GM23338 (cell line): ENCODE measurements at regions not wholly inside any gene's neighbourhood (a gene's known extent, or its start where the extent isn't known, plus 50 kb on each side); places are given as distances from the start of the nearest gene placed in this dataset.

Experiments used
- CREB1 ChIP-seq: fragments of 250-450 bp; sonication (Bioruptor Pico); IDR thresholded peaks from 2 replicates; pipeline ENCODE4 v1.5.0; 2020; ENCODE audit warnings: low read depth, mild to moderate bottlenecking, moderate library complexity
- EZH2 ChIP-seq: fragments of 200-600 bp; sonication (generic); IDR thresholded peaks from one replicate; pipeline ENCODE4 v1.8.0; 2017; ENCODE audit warnings: antibody characterized with exemption, mild to moderate bottlenecking, low read depth; ENCODE audit not compliant: unreplicated experiment
- EZH2phosphoT487 ChIP-seq: fragments of 200-600 bp; sonication (generic); IDR thresholded peaks from one replicate; pipeline ENCODE4 v1.8.1; 2018; ENCODE audit warnings: antibody characterized with exemption; ENCODE audit not compliant: unreplicated experiment
- JUNB ChIP-seq: IDR thresholded peaks from one replicate; pipeline ENCODE4 v1.6.1; 2016; ENCODE audit warnings: antibody characterized with exemption; ENCODE audit not compliant: unreplicated experiment
- POLR2AphosphoS5 ChIP-seq: IDR thresholded peaks from 2 replicates; pipeline ENCODE4 v1.6.1; 2016; ENCODE audit warnings: antibody characterized with exemption, low read depth
- REST ChIP-seq: IDR thresholded peaks from one replicate; pipeline ENCODE4 v1.6.1; 2018; ENCODE audit warnings: antibody characterized with exemption; ENCODE audit not compliant: unreplicated experiment
- STAT1 ChIP-seq: IDR thresholded peaks from one replicate; pipeline ENCODE4 v1.6.1; 2016; ENCODE audit warnings: antibody characterized with exemption; ENCODE audit not compliant: unreplicated experiment
- ZNF114 ChIP-seq: fragments of 250-450 bp; sonication (Bioruptor Pico); IDR thresholded peaks from 2 replicates; pipeline ENCODE4 v1.5.0; 2020; ENCODE audit warnings: mild to moderate bottlenecking, moderate library complexity
- ZNF331 ChIP-seq: fragments of 250-450 bp; sonication (Bioruptor Pico); IDR thresholded peaks from 2 replicates; pipeline ENCODE4 v1.5.0; 2020; ENCODE audit warnings: low read depth, mild to moderate bottlenecking, moderate library complexity
- TF ChIP-seq, protein P1 (sequence below), 2 experiments: fragments of 200-600 bp in 1 of 2; sonication (generic) in 1 of 2; conservative IDR thresholded peaks; 2 replicates each; pipeline versions ENCODE4 v1.5.1 to v1.6.1; 2016 to 2017; ENCODE audit warnings: antibody characterized with exemption in 2 of 2, low read depth in 2 of 2, mild to moderate bottlenecking in 2 of 2, moderate library complexity in 1 of 2
- TF ChIP-seq, protein P2 (sequence below): IDR thresholded peaks from 2 replicates; pipeline ENCODE4 v1.6.1; 2016; ENCODE audit warnings: antibody characterized with exemption

GRCh38 chr6:21715180-21715579 lies 121.6 kb downstream of the SOX4 start:
- TF ChIP-seq, protein P1, sequence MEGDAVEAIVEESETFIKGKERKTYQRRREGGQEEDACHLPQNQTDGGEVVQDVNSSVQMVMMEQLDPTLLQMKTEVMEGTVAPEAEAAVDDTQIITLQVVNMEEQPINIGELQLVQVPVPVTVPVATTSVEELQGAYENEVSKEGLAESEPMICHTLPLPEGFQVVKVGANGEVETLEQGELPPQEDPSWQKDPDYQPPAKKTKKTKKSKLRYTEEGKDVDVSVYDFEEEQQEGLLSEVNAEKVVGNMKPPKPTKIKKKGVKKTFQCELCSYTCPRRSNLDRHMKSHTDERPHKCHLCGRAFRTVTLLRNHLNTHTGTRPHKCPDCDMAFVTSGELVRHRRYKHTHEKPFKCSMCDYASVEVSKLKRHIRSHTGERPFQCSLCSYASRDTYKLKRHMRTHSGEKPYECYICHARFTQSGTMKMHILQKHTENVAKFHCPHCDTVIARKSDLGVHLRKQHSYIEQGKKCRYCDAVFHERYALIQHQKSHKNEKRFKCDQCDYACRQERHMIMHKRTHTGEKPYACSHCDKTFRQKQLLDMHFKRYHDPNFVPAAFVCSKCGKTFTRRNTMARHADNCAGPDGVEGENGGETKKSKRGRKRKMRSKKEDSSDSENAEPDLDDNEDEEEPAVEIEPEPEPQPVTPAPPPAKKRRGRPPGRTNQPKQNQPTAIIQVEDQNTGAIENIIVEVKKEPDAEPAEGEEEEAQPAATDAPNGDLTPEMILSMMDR (conservative IDR thresholded peaks at IDR 0.05; ENCODE audit: low read depth in 2 of 2) = no peak
- no peak for TF ChIP-seq ZNF331 (CRISPR knock-in tag)
- TF ChIP-seq, protein P2, sequence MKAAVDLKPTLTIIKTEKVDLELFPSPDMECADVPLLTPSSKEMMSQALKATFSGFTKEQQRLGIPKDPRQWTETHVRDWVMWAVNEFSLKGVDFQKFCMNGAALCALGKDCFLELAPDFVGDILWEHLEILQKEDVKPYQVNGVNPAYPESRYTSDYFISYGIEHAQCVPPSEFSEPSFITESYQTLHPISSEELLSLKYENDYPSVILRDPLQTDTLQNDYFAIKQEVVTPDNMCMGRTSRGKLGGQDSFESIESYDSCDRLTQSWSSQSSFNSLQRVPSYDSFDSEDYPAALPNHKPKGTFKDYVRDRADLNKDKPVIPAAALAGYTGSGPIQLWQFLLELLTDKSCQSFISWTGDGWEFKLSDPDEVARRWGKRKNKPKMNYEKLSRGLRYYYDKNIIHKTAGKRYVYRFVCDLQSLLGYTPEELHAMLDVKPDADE = no peak
- no peak for TF ChIP-seq REST
- no peak for TF ChIP-seq JUNB
- no peak for TF ChIP-seq STAT1
- no peak for TF ChIP-seq POLR2AphosphoS5
- TF ChIP-seq EZH2phosphoT487 = no peak
- TF ChIP-seq EZH2 = no peak
- TF ChIP-seq ZNF114 = no peak
- no peak for TF ChIP-seq CREB1 (CRISPR knock-in tag)
